Type B pancreatic cell (in vitro differentiated cells): ENCODE measurements at regions not wholly inside any gene's neighbourhood (a gene's known extent, or its start where the extent isn't known, plus 50 kb on each side); places are given as distances from the start of the nearest gene placed in this dataset.
"Not testable (repeated sequence)": the region's sequence is repeated elsewhere in the genome, so short reads cannot be mapped to it uniquely, and the experiment has no call there.

Source experiments
- DNase-seq: peaks from one replicate; pipeline ENCODE4 v3.0.0; 2021; ENCODE audit warnings: mixed read lengths; ENCODE audit not compliant: unreplicated experiment; ENCODE audit errors: extremely low spot score
- H3K27ac Mint-ChIP-seq: 2 replicates; pipeline ENCODE4 v1.8.0; 2021; ENCODE audit warnings: mild to moderate bottlenecking, mixed read lengths
- H3K27me3 Mint-ChIP-seq: 2 replicates; pipeline ENCODE4 v1.8.0; 2021; ENCODE audit warnings: mixed read lengths
- H3K36me3 Mint-ChIP-seq: 2 replicates; pipeline ENCODE4 v1.8.0; 2021; ENCODE audit warnings: mixed read lengths
- H3K4me1 Mint-ChIP-seq: one replicate; pipeline ENCODE4 v1.8.0; 2021; ENCODE audit warnings: mixed read lengths; ENCODE audit not compliant: unreplicated experiment
- H3K4me3 Mint-ChIP-seq: 2 replicates; pipeline ENCODE4 v1.8.0; 2021; ENCODE audit warnings: mild to moderate bottlenecking, mixed read lengths
- H3K9me3 Mint-ChIP-seq: 2 replicates; pipeline ENCODE4 v1.8.0; 2021; ENCODE audit warnings: mixed read lengths
- TF ChIP-seq, protein P1 (sequence below): fragments of 200-600 bp; sonication (generic); conservative IDR thresholded peaks from 2 replicates; pipeline ENCODE4 v1.5.0; 2021; ENCODE audit warnings: antibody characterized with exemption, mild to moderate bottlenecking

DNA sequence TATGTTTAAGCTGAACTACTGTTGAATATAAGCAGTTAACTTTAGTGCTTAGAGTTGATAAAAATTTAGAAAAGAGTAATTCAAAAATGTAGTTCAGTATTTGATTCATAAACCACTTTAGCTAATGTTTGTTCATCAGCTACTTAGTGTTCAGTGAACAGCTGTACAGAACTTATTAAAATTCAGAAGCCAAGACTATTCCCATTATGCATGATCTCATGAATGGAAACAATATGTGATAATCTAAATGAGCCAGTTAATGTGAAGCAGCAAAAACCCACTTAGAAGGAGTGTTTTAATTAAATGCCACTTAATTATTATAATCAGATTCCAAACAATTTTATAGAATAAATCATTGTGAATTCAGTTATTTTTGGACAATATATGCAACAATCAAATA is 92.9 kb upstream of the NEGR1 start:
- Mint-ChIP-seq H3K9me3 (no peaks in the 10 kb centered on the region), H3K27ac (no peak overlapping the region), H3K4me3 (no peak overlapping the region), H3K27me3 (no peaks in the 10 kb centered on the region), H3K36me3 (no peaks in the 10 kb centered on the region), H3K4me1 (no peaks in the 10 kb centered on the region)
- TF ChIP-seq, protein P1, sequence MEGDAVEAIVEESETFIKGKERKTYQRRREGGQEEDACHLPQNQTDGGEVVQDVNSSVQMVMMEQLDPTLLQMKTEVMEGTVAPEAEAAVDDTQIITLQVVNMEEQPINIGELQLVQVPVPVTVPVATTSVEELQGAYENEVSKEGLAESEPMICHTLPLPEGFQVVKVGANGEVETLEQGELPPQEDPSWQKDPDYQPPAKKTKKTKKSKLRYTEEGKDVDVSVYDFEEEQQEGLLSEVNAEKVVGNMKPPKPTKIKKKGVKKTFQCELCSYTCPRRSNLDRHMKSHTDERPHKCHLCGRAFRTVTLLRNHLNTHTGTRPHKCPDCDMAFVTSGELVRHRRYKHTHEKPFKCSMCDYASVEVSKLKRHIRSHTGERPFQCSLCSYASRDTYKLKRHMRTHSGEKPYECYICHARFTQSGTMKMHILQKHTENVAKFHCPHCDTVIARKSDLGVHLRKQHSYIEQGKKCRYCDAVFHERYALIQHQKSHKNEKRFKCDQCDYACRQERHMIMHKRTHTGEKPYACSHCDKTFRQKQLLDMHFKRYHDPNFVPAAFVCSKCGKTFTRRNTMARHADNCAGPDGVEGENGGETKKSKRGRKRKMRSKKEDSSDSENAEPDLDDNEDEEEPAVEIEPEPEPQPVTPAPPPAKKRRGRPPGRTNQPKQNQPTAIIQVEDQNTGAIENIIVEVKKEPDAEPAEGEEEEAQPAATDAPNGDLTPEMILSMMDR: no peak
- DNase-seq: no peak

DNA sequence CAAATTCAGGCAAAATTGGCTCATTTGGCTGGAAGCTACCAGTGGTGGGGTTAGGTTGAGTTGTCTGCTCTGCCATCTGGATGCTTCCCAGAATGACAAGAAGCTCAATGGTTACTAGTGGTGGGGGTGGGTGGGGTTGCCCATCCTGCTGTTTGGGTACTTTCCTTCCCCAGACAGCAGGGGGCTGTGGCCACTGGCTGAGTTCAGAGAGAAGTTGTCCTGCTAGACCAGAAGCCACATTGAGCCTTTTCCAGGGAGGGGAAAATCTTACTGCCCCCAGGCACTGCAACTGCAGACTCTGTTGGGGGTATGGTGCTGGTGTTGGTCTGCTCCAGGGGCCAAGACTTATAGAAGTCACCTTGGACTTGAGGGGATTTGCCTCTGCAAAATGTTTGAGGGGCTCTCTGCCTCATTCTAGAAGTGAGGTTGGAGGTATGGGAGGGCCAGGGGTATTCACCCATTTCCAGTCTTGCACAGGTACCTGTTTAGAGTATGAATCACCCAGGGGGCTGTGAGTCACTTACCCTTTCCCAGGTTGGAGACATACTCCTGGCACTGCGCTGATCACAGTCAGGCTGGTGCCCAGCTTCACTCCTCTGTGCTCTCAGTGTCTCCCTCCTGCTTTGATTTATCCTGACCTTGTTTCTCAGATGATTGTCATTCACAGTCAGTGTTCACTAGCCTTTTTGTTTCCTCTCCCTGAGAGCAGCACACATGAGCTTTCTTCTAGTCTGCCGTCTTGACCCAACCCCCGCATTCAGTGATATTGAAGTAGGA is 89.1 kb upstream of the NEGR1 start:
- no peaks in the 10 kb centered on the region for H3K27me3 Mint-ChIP-seq
- TF ChIP-seq, protein P1: no peak
- no peak for DNase-seq
- H3K27ac Mint-ChIP-seq: no peak overlapping the region
- no peak overlapping the region for H3K4me3 Mint-ChIP-seq
- H3K36me3 Mint-ChIP-seq: no peaks in the 10 kb centered on the region
- no peaks in the 10 kb centered on the region for H3K4me1 Mint-ChIP-seq
- H3K9me3 Mint-ChIP-seq: no peaks in the 10 kb centered on the region

- H3K27me3 Mint-ChIP-seq, H3K4me1 Mint-ChIP-seq, DNase-seq, H3K4me3 Mint-ChIP-seq, H3K36me3 Mint-ChIP-seq, H3K27ac Mint-ChIP-seq, H3K9me3 Mint-ChIP-seq: not testable (repeated sequence)
Measured at GRCh38 chr1:72370836-72371235, 88.5 kb upstream of the NEGR1 start.

DNA sequence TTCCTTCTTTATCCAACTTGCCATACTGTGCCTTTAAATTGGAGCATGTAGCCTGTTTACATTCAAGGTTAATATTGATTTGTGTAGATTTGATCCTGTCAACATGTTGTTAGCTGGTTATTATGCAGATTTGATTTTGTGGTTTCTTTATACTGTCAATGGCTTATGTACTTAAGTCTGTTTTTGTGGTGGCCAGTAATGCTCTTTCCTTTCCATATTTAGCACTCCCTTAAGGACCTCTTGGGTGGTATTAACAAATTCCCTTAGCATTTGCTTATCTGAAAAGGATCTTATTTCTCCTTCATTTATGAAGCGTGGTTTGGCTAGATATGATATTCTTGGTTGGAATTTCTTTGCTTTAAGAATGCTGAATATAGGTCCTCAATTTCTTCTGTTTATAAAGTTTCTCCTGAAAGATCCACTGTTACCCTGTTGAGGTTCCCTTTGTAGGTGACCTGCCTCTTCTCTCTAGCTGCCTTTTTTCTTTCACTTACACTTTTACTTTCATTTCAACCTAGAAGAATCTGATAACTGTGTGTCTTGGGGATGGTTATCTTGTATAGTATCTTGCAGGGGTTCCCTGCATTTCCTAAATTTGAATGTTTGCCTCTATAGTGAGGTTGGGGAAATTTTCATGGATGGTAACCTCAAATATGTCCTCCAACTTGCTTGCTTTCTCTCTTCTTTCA is 86.9 kb upstream of the NEGR1 start:
- no peaks in the 10 kb centered on the region for H3K36me3 Mint-ChIP-seq
- no peak overlapping the region for H3K27ac Mint-ChIP-seq
- H3K27me3 Mint-ChIP-seq: no peaks in the 10 kb centered on the region
- no peaks in the 10 kb centered on the region for H3K9me3 Mint-ChIP-seq
- H3K4me1 Mint-ChIP-seq: no peaks in the 10 kb centered on the region
- DNase-seq: no peak
- TF ChIP-seq, protein P1: no peak
- H3K4me3 Mint-ChIP-seq: no peak overlapping the region

GRCh38 chr1:72366466-72366865 is 84.1 kb upstream of the NEGR1 start:
- Mint-ChIP-seq H3K36me3 (no peaks in the 10 kb centered on the region), H3K4me3 (no peak overlapping the region)
- DNase-seq: no peak

DNA sequence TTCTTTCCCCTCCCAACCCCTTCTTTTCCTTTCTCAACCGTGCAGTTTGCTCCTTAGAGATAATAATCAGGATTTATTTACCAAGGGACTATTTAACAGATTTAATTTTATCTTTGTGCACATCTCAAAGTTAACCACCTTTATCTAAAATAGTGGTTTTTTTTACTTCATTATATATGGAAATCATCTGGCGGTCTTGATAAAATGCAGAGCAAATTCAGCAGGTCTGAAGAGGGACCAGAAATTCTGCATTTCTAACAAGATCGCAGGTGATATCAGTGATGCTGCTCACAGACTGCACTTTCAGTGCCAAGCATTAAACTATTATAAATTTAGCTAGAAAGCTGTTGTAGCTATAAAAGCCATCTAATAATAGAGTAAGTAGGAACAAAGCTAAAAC is 83.4 kb upstream of the NEGR1 start:
- Mint-ChIP-seq H3K4me3 (no peak overlapping the region), H3K27ac (no peak overlapping the region), H3K36me3 (no peaks in the 10 kb centered on the region), H3K4me1 (no peaks in the 10 kb centered on the region), H3K27me3 (no peaks in the 10 kb centered on the region), H3K9me3 (no peaks in the 10 kb centered on the region)
- no peak for DNase-seq
- TF ChIP-seq, protein P1: no peak

More at GRCh38 chr1:72366466-72366865, 84.1 kb upstream of the NEGR1 start:
- Mint-ChIP-seq H3K27ac (no peak overlapping the region), H3K9me3 (no peaks in the 10 kb centered on the region), H3K27me3 (no peaks in the 10 kb centered on the region), H3K4me1 (no peaks in the 10 kb centered on the region)
- TF ChIP-seq, protein P1: no peak
